ENCODE measurements at regions not wholly inside any gene's neighbourhood (a gene's known extent, or its start where the extent isn't known, plus 50 kb on each side); places are given as distances from the start of the nearest gene placed in this dataset.

DNA sequence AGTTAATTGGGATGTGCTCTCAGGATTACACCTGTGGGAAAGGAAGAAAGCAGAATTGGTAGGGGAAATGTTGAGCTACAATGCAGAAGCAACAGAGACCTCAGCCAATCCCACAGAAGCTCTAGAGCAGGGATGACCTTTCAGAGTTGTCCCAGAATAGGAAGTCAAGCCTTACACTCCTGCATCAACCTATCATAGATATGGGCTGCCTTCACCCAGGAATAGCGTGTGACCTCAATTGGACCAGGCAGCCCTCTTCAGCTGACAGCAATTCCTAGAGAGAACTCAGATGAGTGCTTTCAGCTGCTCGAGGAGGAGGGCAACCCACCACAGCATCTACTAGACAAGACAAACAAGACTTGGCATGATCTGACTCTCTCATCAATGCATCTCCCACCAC lies 189.7 kb downstream of the TMEM132E start:
- DNase-seq (ENCODE audit: extremely low spot score in 2 of 2), result no peak

DNA sequence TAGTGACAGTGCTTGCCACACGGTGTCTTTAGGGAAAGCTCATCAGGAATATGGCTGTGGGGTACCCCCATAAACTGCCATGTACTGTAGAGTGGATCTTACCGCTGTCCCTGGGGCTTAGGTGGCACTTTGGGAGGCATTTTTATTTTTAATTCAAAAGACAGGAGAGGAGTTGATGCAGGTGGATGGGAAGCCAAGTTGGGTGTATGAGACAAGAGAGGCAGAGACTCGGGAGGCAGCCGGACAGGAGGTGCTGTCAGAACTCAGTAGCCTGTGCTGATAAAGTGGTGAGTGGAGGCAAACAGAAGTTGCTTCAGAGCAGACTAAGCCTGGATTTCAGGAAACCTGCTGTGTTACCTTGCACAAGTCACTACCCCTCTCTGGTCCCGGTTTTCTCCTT lies 185.9 kb downstream of the TMEM132E start:
- no peaks in the 10 kb centered on the region for H3K36me3 ChIP-seq
- intact Hi-C loops (cut with DNase I), result no loop called here
- DNase-seq (ENCODE audit: extremely low spot score in 2 of 2), result no peak
- no peaks in the 10 kb centered on the region for H3K27me3 ChIP-seq
- TF ChIP-seq POLR2AphosphoS5 (IDR thresholded peaks at IDR 0.05; ENCODE audit: insufficient read depth in 1 of 2, low read depth in 1 of 2), result no peak
- TF ChIP-seq, protein P1, sequence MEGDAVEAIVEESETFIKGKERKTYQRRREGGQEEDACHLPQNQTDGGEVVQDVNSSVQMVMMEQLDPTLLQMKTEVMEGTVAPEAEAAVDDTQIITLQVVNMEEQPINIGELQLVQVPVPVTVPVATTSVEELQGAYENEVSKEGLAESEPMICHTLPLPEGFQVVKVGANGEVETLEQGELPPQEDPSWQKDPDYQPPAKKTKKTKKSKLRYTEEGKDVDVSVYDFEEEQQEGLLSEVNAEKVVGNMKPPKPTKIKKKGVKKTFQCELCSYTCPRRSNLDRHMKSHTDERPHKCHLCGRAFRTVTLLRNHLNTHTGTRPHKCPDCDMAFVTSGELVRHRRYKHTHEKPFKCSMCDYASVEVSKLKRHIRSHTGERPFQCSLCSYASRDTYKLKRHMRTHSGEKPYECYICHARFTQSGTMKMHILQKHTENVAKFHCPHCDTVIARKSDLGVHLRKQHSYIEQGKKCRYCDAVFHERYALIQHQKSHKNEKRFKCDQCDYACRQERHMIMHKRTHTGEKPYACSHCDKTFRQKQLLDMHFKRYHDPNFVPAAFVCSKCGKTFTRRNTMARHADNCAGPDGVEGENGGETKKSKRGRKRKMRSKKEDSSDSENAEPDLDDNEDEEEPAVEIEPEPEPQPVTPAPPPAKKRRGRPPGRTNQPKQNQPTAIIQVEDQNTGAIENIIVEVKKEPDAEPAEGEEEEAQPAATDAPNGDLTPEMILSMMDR (IDR thresholded peaks at IDR 0.05), result no peak
- TF ChIP-seq POLR2A (IDR thresholded peaks at IDR 0.05), result no peak
- no peak overlapping the region for H3K27ac ChIP-seq
- H3K4me1 ChIP-seq, result no peaks in the 10 kb centered on the region
- no peak overlapping the region for H3K4me3 ChIP-seq
- no peaks in the 10 kb centered on the region for H3K9me3 ChIP-seq

More for the DNA sequence above, 189.7 kb downstream of the TMEM132E start:
- H3K4me3 ChIP-seq, result no peak overlapping the region
- TF ChIP-seq, protein P1 (IDR thresholded peaks at IDR 0.05), result no peak
- TF ChIP-seq POLR2AphosphoS5 (IDR thresholded peaks at IDR 0.05; ENCODE audit: insufficient read depth in 1 of 2, low read depth in 1 of 2) (no peak), POLR2A (IDR thresholded peaks at IDR 0.05) (no peak)
- no peaks in the 10 kb centered on the region for H3K27me3 ChIP-seq
- no peaks in the 10 kb centered on the region for H3K36me3 ChIP-seq
- intact Hi-C loops (cut with DNase I), result no loop called here
- no peaks in the 10 kb centered on the region for H3K4me1 ChIP-seq
- H3K9me3 ChIP-seq, result no peaks in the 10 kb centered on the region
- no peak overlapping the region for H3K27ac ChIP-seq

DNA sequence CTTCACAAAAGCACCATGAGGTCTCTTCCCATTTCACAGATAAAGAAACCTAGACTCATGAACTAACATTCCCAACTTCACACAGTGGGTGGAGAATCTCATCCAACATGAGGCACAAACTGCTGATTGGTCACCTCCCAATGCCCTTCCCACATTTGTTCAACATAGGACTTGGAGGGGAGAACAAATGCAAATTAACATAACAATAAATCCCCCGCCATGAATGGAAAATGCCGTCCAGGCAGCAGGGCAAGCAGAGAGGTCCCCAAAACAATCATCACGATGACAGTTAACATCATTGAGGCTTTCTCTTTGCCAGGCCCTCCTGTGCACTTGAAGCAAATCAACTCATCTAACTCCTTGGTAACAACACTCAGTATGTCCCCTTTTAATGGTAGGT lies 185.3 kb downstream of the TMEM132E start:
- intact Hi-C loops (cut with DNase I), result no loop called here
- Histone ChIP-seq H3K9me3 (no peaks in the 10 kb centered on the region), H3K27me3 (no peaks in the 10 kb centered on the region), H3K36me3 (no peaks in the 10 kb centered on the region), H3K4me3 (no peak overlapping the region), H3K27ac (no peak overlapping the region), H3K4me1 (no peaks in the 10 kb centered on the region)
- no peak for DNase-seq (ENCODE audit: extremely low spot score in 2 of 2)
- no peak for TF ChIP-seq POLR2A (IDR thresholded peaks at IDR 0.05)
- TF ChIP-seq, protein P1 (IDR thresholded peaks at IDR 0.05), result no peak
- TF ChIP-seq POLR2AphosphoS5 (IDR thresholded peaks at IDR 0.05; ENCODE audit: insufficient read depth in 1 of 2, low read depth in 1 of 2), result no peak

DNA sequence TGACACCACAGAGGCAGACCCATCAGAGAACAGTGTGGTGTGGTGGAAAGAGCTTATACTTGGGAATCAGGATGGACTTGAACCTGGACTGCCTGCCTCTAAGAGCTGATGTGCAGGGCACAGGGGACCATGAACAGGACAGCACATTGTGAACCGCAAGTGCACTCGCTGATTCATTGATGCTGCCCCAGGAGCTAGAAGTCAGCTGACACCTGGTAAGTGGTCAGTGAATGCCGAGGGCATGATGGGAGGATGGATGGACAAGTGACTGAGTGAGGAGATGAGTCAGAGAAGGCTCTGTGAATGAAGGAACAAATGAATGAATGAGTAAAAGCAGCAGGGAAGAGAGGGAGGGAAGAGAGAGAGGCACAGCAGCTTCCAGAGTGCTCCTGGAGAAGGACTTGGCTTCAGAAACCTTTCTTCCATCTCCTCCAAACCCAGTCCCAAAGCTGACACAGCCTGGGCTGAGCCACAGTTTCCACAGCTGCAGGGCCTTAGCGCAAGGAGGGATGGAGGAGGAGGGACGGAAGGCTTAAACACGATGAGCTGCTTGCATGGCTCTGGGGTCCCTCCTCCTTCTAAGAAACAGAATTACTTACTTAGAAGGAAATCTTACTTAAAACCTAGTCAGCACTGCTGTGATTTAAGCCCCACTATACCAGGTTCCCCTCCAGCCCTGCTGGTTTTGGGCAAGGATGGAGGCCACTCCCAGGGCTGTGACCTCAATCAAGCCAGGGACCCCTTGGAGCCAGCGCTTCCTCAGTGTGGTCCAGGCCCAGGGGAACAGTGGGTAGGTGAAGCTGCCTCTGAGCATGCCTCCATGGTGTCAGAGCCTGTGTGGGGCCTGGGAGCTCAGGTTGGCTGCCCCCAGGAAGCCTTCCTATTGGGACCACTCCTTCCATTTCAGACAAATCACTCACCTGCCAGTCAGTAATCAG lies 184.6 kb downstream of the TMEM132E start:
- TF ChIP-seq POLR2A (IDR thresholded peaks at IDR 0.05) (no peak), POLR2AphosphoS5 (IDR thresholded peaks at IDR 0.05; ENCODE audit: insufficient read depth in 1 of 2, low read depth in 1 of 2) (no peak)
- TF ChIP-seq, protein P1 (IDR thresholded peaks at IDR 0.05), result no peak
- intact Hi-C loops (cut with DNase I), result no loop called here
- H3K27ac ChIP-seq, result no peak overlapping the region
- H3K9me3 ChIP-seq, result no peaks in the 10 kb centered on the region
- no peak overlapping the region for H3K4me3 ChIP-seq
- DNase-seq (ENCODE audit: extremely low spot score in 2 of 2), result no peak
- no peaks in the 10 kb centered on the region for H3K27me3 ChIP-seq
- no peaks in the 10 kb centered on the region for H3K36me3 ChIP-seq
- no peaks in the 10 kb centered on the region for H3K4me1 ChIP-seq

DNA sequence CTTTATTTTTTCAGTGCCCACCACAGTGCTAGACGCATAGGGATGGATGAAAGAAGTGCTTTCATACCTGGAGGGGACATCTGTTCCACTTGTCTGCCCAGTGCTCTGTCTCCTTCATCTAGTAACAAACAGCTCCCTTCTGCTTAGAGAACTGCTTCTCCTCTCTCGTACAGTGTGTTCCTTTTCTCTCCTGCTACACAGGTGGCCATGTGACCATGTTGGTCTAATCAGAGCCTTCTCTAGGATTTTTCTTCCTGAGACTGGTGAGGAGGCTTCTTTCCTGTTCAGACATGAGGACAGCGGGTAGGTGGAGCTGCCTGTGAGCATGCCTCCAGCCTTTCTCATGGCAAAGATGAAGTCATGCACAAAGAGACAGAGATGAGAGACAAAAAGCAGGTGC lies 182.7 kb downstream of the TMEM132E start:
- no peak for DNase-seq (ENCODE audit: extremely low spot score in 2 of 2)
- Histone ChIP-seq H3K27ac (no peak overlapping the region), H3K36me3 (no peaks in the 10 kb centered on the region), H3K27me3 (no peaks in the 10 kb centered on the region), H3K4me1 (no peaks in the 10 kb centered on the region), H3K9me3 (no peaks in the 10 kb centered on the region), H3K4me3 (no peak overlapping the region)
- intact Hi-C loops (cut with DNase I), result no loop called here
- TF ChIP-seq, protein P1 (IDR thresholded peaks at IDR 0.05), result no peak
- TF ChIP-seq POLR2A (IDR thresholded peaks at IDR 0.05), result no peak

All from vagina (tissue), 2 donors.